Bronchial epithelial cell (primary cell): ENCODE measurements at regions not wholly inside any gene's neighbourhood (a gene's known extent, or its start where the extent isn't known, plus 50 kb on each side); places are given as distances from the start of the nearest gene placed in this dataset.
"Not testable (repeated sequence)": the region's sequence is repeated elsewhere in the genome, so short reads cannot be mapped to it uniquely, and the experiment has no call there.

Source experiments
- DNase-seq: peaks from one replicate; pipeline ENCODE4 v3.0.0-alpha.2; 2010; ENCODE audit warnings: low read depth
- FAIRE-seq: peaks from 2 replicates; lab custom pipeline; 2011; peaks lifted over from hg19 to GRCh38; lab: Jason Lieb, UNC
- H3K27me3 ChIP-seq: 2 replicates; pipeline ENCODE4 v1.5.1; 2011; ENCODE audit warnings: low read length; ENCODE audit not compliant: control insufficient read depth, insufficient read depth
- H3K36me3 ChIP-seq: 2 replicates; pipeline ENCODE4 v1.5.1; 2011; ENCODE audit warnings: low read length; ENCODE audit not compliant: control insufficient read depth, insufficient read depth
- H3K4me3 ChIP-seq: 2 replicates; pipeline ENCODE4 v1.5.1; 2011; ENCODE audit warnings: mild to moderate bottlenecking, low read depth, low read length, control low read depth
- TF ChIP-seq, protein P1 (sequence below): IDR thresholded peaks from 2 replicates; pipeline ENCODE4 v1.5.1; 2011; ENCODE audit warnings: mild to moderate bottlenecking, moderate library complexity, low read length, control low read depth, inconsistent platforms; ENCODE audit not compliant: insufficient read depth, severe bottlenecking

DNA sequence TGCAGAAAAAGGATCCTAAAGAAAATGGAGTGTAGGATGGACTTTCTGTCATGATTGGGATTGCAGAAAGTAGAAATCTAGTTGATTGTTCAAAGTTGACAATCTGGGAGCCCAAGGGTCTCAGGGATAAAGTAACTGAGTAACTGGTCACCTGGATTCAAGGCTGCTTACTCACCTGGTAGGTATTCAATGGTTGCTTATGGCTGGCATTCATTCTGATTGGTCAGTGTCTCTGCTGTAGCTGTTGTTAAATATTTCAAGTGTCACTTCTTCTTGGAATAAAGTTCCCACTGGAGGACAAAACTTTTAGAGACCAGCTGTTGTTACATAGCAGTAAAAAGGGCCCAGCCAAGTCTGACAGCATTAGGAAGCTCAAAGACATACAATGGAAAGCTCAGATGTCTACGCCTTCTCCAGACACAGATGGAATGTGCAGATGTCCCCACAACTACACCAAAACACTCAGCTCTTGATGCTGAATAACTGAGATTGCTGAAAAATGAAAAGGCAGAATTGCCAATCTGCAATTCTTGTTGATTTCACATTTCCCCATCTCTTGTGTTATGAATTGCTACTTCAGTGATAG is 106.9 kb downstream of the ZNF467 start:
- FAIRE-seq, result peak; percentile 66

DNA sequence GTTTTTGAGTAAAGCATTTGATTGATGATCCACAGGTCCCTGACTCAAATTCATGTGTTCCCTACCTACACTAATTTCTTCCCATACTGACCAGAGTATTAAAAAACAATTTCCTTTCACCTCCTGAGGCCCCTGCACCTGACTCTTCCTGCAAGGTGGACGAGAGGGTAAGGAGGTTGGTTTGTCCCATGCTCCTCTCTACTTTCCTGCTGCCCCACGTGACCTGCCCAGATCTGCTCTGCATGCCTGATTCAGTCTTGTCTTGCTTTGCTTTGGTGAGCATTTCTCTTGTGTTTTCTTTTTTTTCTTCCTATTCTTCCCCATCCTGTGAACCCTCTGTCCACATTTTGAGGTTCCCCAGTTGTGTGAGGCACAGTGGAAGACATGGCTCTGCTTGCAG is 107.8 kb downstream of the ZNF467 start:
- FAIRE-seq, result peak; percentile 32
- not testable (repeated sequence) for H3K4me3 ChIP-seq, H3K36me3 ChIP-seq, DNase-seq, H3K27me3 ChIP-seq

More for the DNA sequence above, 106.9 kb downstream of the ZNF467 start:
- Histone ChIP-seq H3K27me3 (no peaks in the 10 kb centered on the region), H3K4me3 (no peak overlapping the region), H3K36me3 (no peaks in the 10 kb centered on the region)
- TF ChIP-seq, protein P1, sequence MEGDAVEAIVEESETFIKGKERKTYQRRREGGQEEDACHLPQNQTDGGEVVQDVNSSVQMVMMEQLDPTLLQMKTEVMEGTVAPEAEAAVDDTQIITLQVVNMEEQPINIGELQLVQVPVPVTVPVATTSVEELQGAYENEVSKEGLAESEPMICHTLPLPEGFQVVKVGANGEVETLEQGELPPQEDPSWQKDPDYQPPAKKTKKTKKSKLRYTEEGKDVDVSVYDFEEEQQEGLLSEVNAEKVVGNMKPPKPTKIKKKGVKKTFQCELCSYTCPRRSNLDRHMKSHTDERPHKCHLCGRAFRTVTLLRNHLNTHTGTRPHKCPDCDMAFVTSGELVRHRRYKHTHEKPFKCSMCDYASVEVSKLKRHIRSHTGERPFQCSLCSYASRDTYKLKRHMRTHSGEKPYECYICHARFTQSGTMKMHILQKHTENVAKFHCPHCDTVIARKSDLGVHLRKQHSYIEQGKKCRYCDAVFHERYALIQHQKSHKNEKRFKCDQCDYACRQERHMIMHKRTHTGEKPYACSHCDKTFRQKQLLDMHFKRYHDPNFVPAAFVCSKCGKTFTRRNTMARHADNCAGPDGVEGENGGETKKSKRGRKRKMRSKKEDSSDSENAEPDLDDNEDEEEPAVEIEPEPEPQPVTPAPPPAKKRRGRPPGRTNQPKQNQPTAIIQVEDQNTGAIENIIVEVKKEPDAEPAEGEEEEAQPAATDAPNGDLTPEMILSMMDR, result no peak
- DNase-seq, result peak; percentile 38

DNA sequence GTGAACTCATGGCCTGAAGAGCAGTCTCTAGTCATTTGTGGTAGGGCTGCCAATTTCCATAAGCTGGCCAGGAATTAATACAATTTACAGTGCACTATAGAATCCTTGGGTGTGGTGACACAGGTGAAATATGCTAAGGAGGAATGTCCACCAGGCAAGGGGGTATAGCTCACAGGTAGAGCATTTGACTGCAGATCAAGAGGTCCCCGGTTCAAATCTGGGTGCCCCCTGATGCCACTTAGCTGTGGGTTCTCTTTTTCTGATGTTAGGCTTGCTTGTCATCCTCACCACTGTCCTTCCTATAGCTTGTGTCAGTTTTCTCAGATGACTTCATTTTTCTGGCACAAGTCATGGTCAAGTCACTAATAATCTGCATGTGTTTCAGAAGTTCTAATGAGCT is 108.7 kb downstream of the ZNF467 start:
- DNase-seq (peak; percentile 18), FAIRE-seq (no peak)
- H3K4me3 ChIP-seq, result no peak overlapping the region
- H3K36me3 ChIP-seq, result no peaks in the 10 kb centered on the region
- no peaks in the 10 kb centered on the region for H3K27me3 ChIP-seq
- TF ChIP-seq, protein P1, result no peak

DNA sequence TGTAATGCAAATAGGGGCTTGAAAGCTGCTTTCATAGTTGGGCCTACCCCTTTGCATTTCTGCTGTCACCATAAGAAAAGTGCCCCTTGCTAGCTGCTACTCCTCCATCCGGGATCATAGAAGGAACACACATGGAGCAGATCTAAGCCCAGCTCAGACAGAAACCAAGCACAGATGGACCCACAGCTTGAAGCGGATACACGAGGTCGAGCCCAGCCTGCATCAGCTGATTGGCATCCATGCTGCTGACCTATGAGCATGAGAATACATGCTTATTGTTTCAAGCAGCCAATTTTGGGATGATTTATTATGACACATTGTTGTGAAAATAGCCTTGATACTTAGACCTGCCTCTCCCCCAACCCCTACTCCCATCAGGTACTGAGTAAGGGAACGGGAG is 109.2 kb downstream of the ZNF467 start:
- Histone ChIP-seq H3K36me3 (no peaks in the 10 kb centered on the region), H3K27me3 (no peaks in the 10 kb centered on the region), H3K4me3 (no peak overlapping the region)
- TF ChIP-seq, protein P1, result no peak
- peak; percentile 22 for DNase-seq
- FAIRE-seq, result no peak

DNA sequence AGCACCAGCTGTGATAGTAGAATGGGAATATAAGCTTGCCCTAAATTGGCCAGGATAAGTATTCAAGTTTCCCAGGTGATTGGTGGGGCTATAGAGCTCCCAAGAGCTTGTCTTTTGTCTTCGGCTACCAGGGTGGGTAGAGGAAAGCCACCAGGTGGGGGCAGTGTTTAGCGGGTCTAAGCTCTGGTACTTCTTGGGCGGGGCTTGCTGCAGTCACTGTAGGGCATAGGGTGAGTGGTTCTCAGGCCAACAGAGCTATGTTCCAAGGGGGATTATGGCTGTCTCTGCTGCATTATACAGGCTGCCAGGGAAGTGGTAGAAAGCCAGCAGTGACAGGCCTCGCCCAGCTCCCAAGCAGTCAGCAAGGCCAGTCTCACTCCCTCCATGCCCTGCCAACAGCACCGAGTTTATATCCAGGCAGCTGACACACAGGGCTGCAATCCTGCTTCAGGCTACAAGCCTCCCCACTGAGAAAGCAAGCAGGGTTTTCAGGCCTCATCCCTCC is 110.7 kb downstream of the ZNF467 start:
- DNase-seq (peak; percentile 70), FAIRE-seq (no peak)
- Histone ChIP-seq H3K27me3 (no peaks in the 10 kb centered on the region), H3K4me3 (no peak overlapping the region), H3K36me3 (no peaks in the 10 kb centered on the region)
- TF ChIP-seq, protein P1, result peak; percentile 71

DNA sequence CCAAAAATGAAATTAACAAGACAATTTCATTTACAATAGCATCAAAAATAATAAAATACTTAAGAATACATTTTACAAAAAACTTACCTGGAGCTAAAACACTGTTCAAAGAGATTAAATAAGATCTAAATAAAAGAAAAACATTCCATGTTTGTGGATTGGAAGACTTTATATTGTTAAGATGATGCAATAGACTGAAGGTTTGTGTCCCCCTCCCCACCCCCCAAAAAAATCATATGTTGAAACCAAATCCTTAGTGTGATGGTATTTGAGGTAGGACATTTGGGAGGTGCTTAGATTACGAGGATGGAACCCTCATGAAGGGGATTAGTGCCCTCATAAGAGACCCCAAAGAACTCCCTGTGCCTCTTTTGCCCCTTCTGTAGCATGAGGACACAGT is 117.6 kb downstream of the ZNF467 start:
- Histone ChIP-seq H3K36me3 (no peaks in the 10 kb centered on the region), H3K4me3 (no peak overlapping the region), H3K27me3 (no peaks in the 10 kb centered on the region)
- DNase-seq, result no peak
- FAIRE-seq, result no peak
- TF ChIP-seq, protein P1, result no peak
